ENCODE measurements at regions not wholly inside any gene's neighbourhood (a gene's known extent, or its start where the extent isn't known, plus 50 kb on each side); places are given as distances from the start of the nearest gene placed in this dataset.

- DNase-seq (ENCODE audit: low spot score in 2 of 2) = no peak
- Histone ChIP-seq H3K27ac (no peak overlapping the region), H3K4me1 (no peaks in the 10 kb centered on the region), H3K9me3 (no peaks in the 10 kb centered on the region), H3K36me3 (no peaks in the 10 kb centered on the region), H3K27me3 (no peaks in the 10 kb centered on the region), H3K4me3 (no peak overlapping the region)
- intact Hi-C loops (cut with DNase I) = no loop called here
- no peak for TF ChIP-seq CTCF (IDR thresholded peaks at IDR 0.05)
Measured at GRCh38 chr4:106738121-106738520, 298.0 kb downstream of the DKK2 start.

GRCh38 chr4:106718548-106718947, 317.6 kb downstream of the DKK2 start:
- TF ChIP-seq CTCF (IDR thresholded peaks at IDR 0.05) = no peak
- DNase-seq (ENCODE audit: low spot score in 2 of 2) = no peak
- no peaks in the 10 kb centered on the region for H3K27me3 ChIP-seq
- H3K9me3 ChIP-seq = no peaks in the 10 kb centered on the region
- no peaks in the 10 kb centered on the region for H3K36me3 ChIP-seq
- intact Hi-C loops (cut with DNase I) = no loop called here
- H3K4me1 ChIP-seq = peaks cover 0 to 4% of the 10 kb centered on the region in 2 donors
- no peak overlapping the region for H3K4me3 ChIP-seq
- H3K27ac ChIP-seq = no peak overlapping the region

DNA sequence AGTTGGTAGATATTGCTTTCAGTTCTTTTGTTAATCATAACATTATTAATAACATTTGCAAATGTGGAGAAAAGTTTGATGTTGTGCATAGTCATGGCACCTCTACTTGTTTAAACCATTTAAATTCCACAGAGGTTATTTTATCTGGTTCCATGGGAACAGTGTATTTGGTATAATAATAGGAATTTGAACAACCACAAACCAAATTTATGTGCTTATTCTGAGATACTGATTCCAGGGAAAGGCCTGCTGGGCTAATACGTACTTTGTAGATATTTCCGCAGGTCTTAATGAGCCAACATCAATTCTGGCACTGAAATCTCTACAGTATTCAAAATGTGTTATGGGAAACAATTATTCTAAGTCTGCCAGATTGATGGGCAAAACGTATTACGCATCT, 319.0 kb downstream of the DKK2 start:
- Histone ChIP-seq H3K27me3 (no peaks in the 10 kb centered on the region), H3K4me3 (no peak overlapping the region), H3K36me3 (no peaks in the 10 kb centered on the region), H3K9me3 (no peaks in the 10 kb centered on the region), H3K4me1 (peaks cover 0 to 4% of the 10 kb centered on the region in 2 donors), H3K27ac (peak overlapping the region; percentile 5 to 51)
- TF ChIP-seq CTCF (IDR thresholded peaks at IDR 0.05) = no peak
- DNase-seq (ENCODE audit: low spot score in 2 of 2) = no peak
- intact Hi-C loops (cut with DNase I) = no loop called here

DNA sequence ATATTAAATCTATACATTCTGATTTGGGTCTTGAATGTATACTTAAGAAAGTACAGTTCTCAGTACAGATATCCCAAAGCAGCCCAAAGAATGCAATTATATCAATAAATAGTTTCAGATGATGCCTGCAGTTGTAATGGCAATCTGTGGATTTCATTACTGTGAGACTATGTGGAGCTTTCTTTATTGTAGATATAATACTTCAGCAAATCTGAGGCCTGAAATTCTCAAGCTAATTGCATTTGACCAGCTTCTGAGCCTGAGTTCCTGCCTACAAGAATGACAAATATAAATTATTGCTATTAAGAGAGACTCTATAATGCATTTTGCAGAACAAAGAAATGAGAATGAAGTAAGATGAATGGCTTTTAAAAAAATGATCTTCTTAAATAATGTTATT, 320.3 kb downstream of the DKK2 start:
- Histone ChIP-seq H3K27me3 (no peaks in the 10 kb centered on the region), H3K9me3 (no peaks in the 10 kb centered on the region), H3K27ac (no peak overlapping the region), H3K4me1 (peaks cover 0 to 4% of the 10 kb centered on the region in 2 donors), H3K4me3 (no peak overlapping the region), H3K36me3 (no peaks in the 10 kb centered on the region)
- no peak for TF ChIP-seq CTCF (IDR thresholded peaks at IDR 0.05)
- intact Hi-C loops (cut with DNase I) = no loop called here
- DNase-seq (ENCODE audit: low spot score in 2 of 2) = no peak

DNA sequence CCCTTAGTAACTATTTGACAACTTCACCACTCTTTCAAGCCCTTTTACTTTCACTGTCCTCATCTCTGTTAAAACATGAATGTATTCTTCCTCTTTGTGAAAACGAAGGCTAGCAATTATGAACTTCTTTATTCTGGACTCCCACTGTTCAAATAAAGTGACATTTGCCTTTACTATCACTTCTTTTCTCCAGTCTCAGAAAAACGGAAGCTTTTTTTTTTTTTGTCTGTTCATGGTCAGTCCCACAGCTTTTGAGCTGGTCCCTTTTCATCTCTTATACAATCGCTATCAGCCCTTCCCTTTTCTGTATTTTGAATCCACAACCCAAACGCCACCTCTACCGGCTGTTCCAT, 327.7 kb downstream of the DKK2 start:
- intact Hi-C loops (cut with DNase I) = no loop called here
- no peaks in the 10 kb centered on the region for H3K27me3 ChIP-seq
- peak overlapping the region; percentile 34 to 41 for H3K27ac ChIP-seq
- H3K4me3 ChIP-seq = no peak overlapping the region
- no peaks in the 10 kb centered on the region for H3K9me3 ChIP-seq
- DNase-seq (ENCODE audit: low spot score in 2 of 2) = no peak
- H3K36me3 ChIP-seq = no peaks in the 10 kb centered on the region
- peaks cover 0 to 4% of the 10 kb centered on the region in 2 donors for H3K4me1 ChIP-seq
- TF ChIP-seq CTCF (IDR thresholded peaks at IDR 0.05) = no peak

DNA sequence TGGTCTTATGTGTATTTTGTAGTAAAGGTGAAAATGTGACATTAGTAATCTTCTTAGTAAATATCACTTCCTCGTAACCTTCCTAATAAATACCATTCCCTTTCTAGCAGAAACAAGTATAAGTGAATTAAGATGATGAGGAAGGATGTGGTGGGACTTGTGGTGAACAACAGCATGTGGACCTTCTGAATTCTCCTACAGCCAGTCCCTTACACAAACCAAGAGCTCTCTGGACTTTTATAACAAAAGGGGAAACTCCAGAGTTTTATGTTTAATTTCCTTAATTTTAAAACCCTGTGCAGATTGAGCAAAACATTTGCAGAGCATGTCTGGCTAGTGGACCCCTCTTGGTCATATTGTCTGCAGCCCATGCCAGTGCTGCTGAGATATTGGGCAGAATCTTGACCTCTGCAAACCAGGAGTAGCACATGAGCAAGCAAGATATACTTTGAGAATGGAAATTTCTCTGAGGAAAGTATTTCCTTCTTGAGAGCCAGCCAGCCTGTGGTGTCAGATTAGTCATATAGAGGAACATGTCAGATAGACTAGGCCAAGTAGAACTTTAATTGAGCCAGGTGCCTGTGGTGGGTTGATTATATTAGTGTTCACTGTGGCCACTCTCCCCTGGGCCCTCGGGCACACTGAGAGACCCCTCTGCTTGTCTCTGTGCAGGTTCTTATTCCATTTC, 328.2 kb downstream of the DKK2 start:
- TF ChIP-seq CTCF (IDR thresholded peaks at IDR 0.05) = no peak
- peak in 1 of 2 donors; percentile 62 for DNase-seq (ENCODE audit: low spot score in 2 of 2)
- Histone ChIP-seq H3K4me1 (peaks cover 0 to 4% of the 10 kb centered on the region in 2 donors), H3K27me3 (no peaks in the 10 kb centered on the region), H3K27ac (peak overlapping the region; percentile 34 to 41), H3K4me3 (no peak overlapping the region), H3K36me3 (no peaks in the 10 kb centered on the region), H3K9me3 (no peaks in the 10 kb centered on the region)
- intact Hi-C loops (cut with DNase I) = no loop called here

Measured in ascending aorta (tissue), 2 donors.